ENCODE measurements at regions not wholly inside any gene's neighbourhood (a gene's known extent, or its start where the extent isn't known, plus 50 kb on each side); places are given as distances from the start of the nearest gene placed in this dataset.
A peak's percentile ranks its signal among the peaks of the same experiment; 100 is the strongest.

DNA sequence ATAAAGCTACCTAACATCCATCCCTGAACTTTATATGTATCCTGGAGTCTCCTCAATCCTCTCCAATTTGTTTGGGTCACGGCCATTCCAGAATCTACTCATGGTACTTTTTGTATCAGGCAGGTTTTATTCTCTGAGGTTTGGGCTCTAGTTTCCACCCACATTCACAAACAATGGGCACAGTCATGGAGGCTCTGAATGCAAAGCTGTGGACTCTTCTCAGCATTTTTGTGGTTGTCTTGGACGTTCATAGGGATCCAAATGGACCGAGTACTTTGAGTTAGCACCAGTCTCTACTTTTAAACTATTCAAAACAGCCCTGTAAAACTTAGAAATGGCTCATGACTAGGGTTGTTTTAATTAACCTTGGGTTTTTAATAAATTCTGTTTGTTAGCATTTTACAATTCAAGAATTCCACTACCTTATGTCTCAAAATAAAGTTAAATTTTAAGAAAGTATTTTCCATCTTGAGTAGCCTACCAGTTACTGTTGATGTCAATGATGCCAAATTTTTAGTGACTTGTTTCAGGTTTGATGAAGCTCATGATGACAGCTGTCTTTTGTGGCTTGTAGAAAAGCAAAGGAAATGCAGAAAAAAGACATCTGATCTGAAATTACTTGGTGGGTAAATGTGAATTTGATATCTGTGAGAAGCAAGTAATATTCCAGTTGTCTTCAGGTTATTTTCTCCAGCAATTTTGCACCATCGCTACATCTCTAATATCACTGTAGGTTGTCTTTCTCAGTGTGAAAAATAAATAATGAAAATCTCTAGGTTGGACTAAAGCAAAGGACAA, 275.7 kb upstream of the THBS1 start:
- FAIRE-seq (no peak), DNase-seq (ENCODE audit: insufficient read length, low spot score) (no peak)
- TF ChIP-seq SPI1 (IDR thresholded peaks at IDR 0.05; ENCODE audit: low read depth, low read length), result no peak
- TF ChIP-seq TAF1 (IDR thresholded peaks at IDR 0.05; ENCODE audit: low read depth, low read length), result no peak
- no peak for TF ChIP-seq POU2F2 (IDR thresholded peaks at IDR 0.05; ENCODE audit: low read depth, low read length)
- no peak for TF ChIP-seq PAX5 (IDR thresholded peaks at IDR 0.05; ENCODE audit: insufficient read depth, low read length, severe bottlenecking)
- no peak for TF ChIP-seq POLR2AphosphoS5 (IDR thresholded peaks at IDR 0.05; ENCODE audit: low read depth, low read length)
- TF ChIP-seq POLR2A (IDR thresholded peaks at IDR 0.05; ENCODE audit: low read depth, low read length), result no peak

GRCh38 chr15:39310633-39311032, 270.2 kb upstream of the THBS1 start:
- TF ChIP-seq POU2F2 (IDR thresholded peaks at IDR 0.05; ENCODE audit: low read depth, low read length) (no peak), PAX5 (IDR thresholded peaks at IDR 0.05; ENCODE audit: insufficient read depth, low read length, severe bottlenecking) (no peak), TAF1 (IDR thresholded peaks at IDR 0.05; ENCODE audit: low read depth, low read length) (no peak), SPI1 (IDR thresholded peaks at IDR 0.05; ENCODE audit: low read depth, low read length) (no peak), POLR2A (IDR thresholded peaks at IDR 0.05; ENCODE audit: low read depth, low read length) (no peak), POLR2AphosphoS5 (IDR thresholded peaks at IDR 0.05; ENCODE audit: low read depth, low read length) (no peak)
- no peak for DNase-seq (ENCODE audit: insufficient read length, low spot score)
- FAIRE-seq, result no peak

DNA sequence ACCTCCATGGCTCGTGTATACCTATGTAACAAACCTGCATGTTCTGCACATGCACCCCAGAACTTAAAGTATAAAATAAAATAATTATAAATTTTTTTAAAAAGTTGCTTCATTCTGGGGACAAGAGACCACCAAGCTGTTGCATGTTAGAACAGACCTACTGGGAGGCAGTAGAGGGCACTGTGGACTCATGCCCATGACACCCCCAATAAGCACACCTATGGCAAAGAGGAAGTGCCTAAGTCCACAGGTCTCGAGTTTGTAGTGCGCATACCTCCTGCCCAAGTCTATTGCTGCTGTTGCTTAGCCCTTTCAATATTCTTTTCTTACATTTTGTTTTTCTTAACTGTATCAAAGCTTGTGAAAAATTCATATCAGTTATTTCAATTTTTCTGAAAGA, 267.9 kb upstream of the THBS1 start:
- DNase-seq (ENCODE audit: insufficient read length, low spot score) (peak; percentile 10), FAIRE-seq (peak; percentile 33)
- TF ChIP-seq SPI1 (IDR thresholded peaks at IDR 0.05; ENCODE audit: low read depth, low read length) (peak; percentile 90), POLR2AphosphoS5 (IDR thresholded peaks at IDR 0.05; ENCODE audit: low read depth, low read length) (no peak)

DNA sequence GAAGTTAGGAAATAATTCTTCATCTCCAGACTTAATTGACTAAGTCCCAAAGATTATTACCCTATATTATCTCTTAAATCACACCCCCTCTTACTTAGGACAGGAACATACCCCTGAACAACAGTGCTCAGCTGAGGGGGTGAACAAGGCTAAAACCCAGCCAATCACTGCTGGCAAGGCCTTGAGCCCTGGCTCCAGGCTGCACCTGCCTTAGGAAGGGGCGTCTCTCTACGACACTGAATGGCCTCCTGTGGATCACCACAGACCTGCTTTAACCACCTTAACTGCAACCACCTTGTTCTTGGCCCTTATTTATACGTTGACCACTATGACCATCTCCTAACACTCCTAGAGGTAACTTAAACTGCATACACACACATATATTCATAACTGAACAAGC, 267.4 kb upstream of the THBS1 start:
- DNase-seq (ENCODE audit: insufficient read length, low spot score) (no peak), FAIRE-seq (no peak)
- TF ChIP-seq POU2F2 (IDR thresholded peaks at IDR 0.05; ENCODE audit: low read depth, low read length) (no peak), POLR2AphosphoS5 (IDR thresholded peaks at IDR 0.05; ENCODE audit: low read depth, low read length) (no peak), PAX5 (IDR thresholded peaks at IDR 0.05; ENCODE audit: insufficient read depth, low read length, severe bottlenecking) (no peak), SPI1 (IDR thresholded peaks at IDR 0.05; ENCODE audit: low read depth, low read length) (no peak), POLR2A (IDR thresholded peaks at IDR 0.05; ENCODE audit: low read depth, low read length) (no peak), TAF1 (IDR thresholded peaks at IDR 0.05; ENCODE audit: low read depth, low read length) (no peak)

DNA sequence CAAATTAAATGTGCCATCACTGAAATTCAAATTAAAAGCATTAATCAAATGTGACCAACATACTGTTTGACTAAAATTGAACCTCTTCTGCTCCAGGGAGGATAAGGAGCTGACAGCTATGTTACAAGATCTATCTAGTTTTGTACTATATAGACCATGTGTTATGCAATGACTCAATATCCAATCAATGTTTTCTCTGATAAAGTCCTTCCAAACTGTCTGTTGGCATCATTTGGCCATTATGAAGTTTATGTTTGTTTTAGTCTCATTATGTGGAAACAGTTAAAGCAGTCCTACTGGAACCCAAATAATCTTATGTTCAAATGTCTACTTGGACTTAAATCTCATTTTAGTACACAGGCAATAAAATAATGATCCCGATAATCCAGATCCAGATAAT, 267.0 kb upstream of the THBS1 start:
- FAIRE-seq, result no peak
- TF ChIP-seq POLR2AphosphoS5 (IDR thresholded peaks at IDR 0.05; ENCODE audit: low read depth, low read length) (no peak), TAF1 (IDR thresholded peaks at IDR 0.05; ENCODE audit: low read depth, low read length) (no peak), PAX5 (IDR thresholded peaks at IDR 0.05; ENCODE audit: insufficient read depth, low read length, severe bottlenecking) (no peak), SPI1 (IDR thresholded peaks at IDR 0.05; ENCODE audit: low read depth, low read length) (no peak), POLR2A (IDR thresholded peaks at IDR 0.05; ENCODE audit: low read depth, low read length) (no peak), POU2F2 (IDR thresholded peaks at IDR 0.05; ENCODE audit: low read depth, low read length) (no peak)
- DNase-seq (ENCODE audit: insufficient read length, low spot score), result no peak

GRCh38 chr15:39315206-39315850, 265.6 kb upstream of the THBS1 start:
- no peak for TF ChIP-seq SPI1 (IDR thresholded peaks at IDR 0.05; ENCODE audit: low read depth, low read length)
- no peak for TF ChIP-seq TAF1 (IDR thresholded peaks at IDR 0.05; ENCODE audit: low read depth, low read length)
- TF ChIP-seq PAX5 (IDR thresholded peaks at IDR 0.05; ENCODE audit: insufficient read depth, low read length, severe bottlenecking), result no peak
- TF ChIP-seq POLR2A (IDR thresholded peaks at IDR 0.05; ENCODE audit: low read depth, low read length), result no peak
- no peak for TF ChIP-seq POLR2AphosphoS5 (IDR thresholded peaks at IDR 0.05; ENCODE audit: low read depth, low read length)
- TF ChIP-seq POU2F2 (IDR thresholded peaks at IDR 0.05; ENCODE audit: low read depth, low read length), result no peak
- DNase-seq (ENCODE audit: insufficient read length, low spot score) (no peak), FAIRE-seq (no peak)

- no peak for FAIRE-seq
- TF ChIP-seq POU2F2 (IDR thresholded peaks at IDR 0.05; ENCODE audit: low read depth, low read length) (no peak), SPI1 (IDR thresholded peaks at IDR 0.05; ENCODE audit: low read depth, low read length) (no peak), POLR2AphosphoS5 (IDR thresholded peaks at IDR 0.05; ENCODE audit: low read depth, low read length) (no peak), POLR2A (IDR thresholded peaks at IDR 0.05; ENCODE audit: low read depth, low read length) (no peak), TAF1 (IDR thresholded peaks at IDR 0.05; ENCODE audit: low read depth, low read length) (no peak), PAX5 (IDR thresholded peaks at IDR 0.05; ENCODE audit: insufficient read depth, low read length, severe bottlenecking) (no peak)
- no peak for DNase-seq (ENCODE audit: insufficient read length, low spot score)
These were observed 263.7 kb upstream of the THBS1 start for GRCh38 chr15:39317225-39317624.

DNA sequence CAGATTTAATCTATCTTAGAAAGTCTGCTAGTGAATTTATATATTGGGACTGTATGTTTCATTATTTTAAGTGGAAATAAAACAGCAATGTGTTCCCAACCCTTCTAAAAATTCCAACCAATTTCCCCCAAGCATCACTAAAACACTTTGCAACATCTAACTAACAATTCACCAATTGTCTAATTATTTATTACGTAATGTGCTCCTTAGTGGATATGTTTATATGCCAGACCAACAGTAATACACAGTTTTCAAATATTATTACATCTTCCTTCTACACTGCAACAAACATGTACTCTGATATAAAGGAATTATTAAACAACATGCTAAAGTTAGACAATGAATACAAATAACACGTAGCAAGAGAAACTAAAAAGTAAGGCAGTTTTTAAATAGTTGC, 262.6 kb upstream of the THBS1 start:
- TF ChIP-seq SPI1 (IDR thresholded peaks at IDR 0.05; ENCODE audit: low read depth, low read length), result no peak
- no peak for TF ChIP-seq TAF1 (IDR thresholded peaks at IDR 0.05; ENCODE audit: low read depth, low read length)
- TF ChIP-seq POLR2A (IDR thresholded peaks at IDR 0.05; ENCODE audit: low read depth, low read length), result no peak
- TF ChIP-seq POLR2AphosphoS5 (IDR thresholded peaks at IDR 0.05; ENCODE audit: low read depth, low read length), result no peak
- TF ChIP-seq POU2F2 (IDR thresholded peaks at IDR 0.05; ENCODE audit: low read depth, low read length), result no peak
- TF ChIP-seq PAX5 (IDR thresholded peaks at IDR 0.05; ENCODE audit: insufficient read depth, low read length, severe bottlenecking), result no peak
- DNase-seq (ENCODE audit: insufficient read length, low spot score), result no peak
- FAIRE-seq, result no peak

DNA sequence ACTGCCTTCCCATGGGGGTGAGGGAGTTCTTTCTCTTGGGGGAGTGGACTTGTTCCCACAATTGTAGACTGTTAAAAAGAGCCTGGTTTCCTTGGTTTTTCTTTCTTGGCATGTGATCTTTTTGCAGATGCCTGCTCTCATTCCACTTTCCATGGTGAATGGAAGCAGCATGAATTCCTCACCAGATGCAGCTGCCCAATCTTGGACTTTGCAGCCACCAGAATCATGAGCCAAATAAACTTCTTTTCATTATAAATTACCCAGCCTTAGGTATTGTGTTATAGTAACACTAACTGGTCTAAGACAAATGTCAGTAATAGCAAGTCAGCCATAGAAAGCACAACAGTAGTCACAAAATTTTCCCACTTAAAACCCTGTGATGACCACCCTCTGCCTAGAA, 260.5 kb upstream of the THBS1 start:
- TF ChIP-seq SPI1 (IDR thresholded peaks at IDR 0.05; ENCODE audit: low read depth, low read length) (no peak), POLR2A (IDR thresholded peaks at IDR 0.05; ENCODE audit: low read depth, low read length) (no peak), POLR2AphosphoS5 (IDR thresholded peaks at IDR 0.05; ENCODE audit: low read depth, low read length) (no peak)
- DNase-seq (ENCODE audit: insufficient read length, low spot score) (no peak), FAIRE-seq (no peak)
